ENCODE measurements at regions not wholly inside any gene's neighbourhood (a gene's known extent, or its start where the extent isn't known, plus 50 kb on each side); places are given as distances from the start of the nearest gene placed in this dataset.

GRCh38 chr3:73694983-73695757, 70.4 kb upstream of the PDZRN3 start:
- TF ChIP-seq CTCF (IDR thresholded peaks at IDR 0.05; ENCODE audit: low read depth, low read length, missing control alignments), result no peak
- in situ Hi-C loops (cut with HindIII; ENCODE audit: low pct_ligation_motif_present, low sequenced_read_pairs), result no loop called here
- DNase-seq, result no peak
- no peaks in the 10 kb centered on the region for H3K36me3 ChIP-seq (replicated peaks)
- H3K27ac ChIP-seq, result no peak overlapping the region
- H3K27me3 ChIP-seq (replicated peaks), result no peaks in the 10 kb centered on the region
- H3K4me3 ChIP-seq (ENCODE audit: low read depth, low read length), result no peak overlapping the region

- no peak overlapping the region for H3K4me3 ChIP-seq (ENCODE audit: low read depth, low read length)
- in situ Hi-C loops (cut with HindIII; ENCODE audit: low pct_ligation_motif_present, low sequenced_read_pairs), result no loop called here
- no peak for DNase-seq
- no peak for TF ChIP-seq CTCF (IDR thresholded peaks at IDR 0.05; ENCODE audit: low read depth, low read length, missing control alignments)
- H3K27me3 ChIP-seq (replicated peaks), result no peaks in the 10 kb centered on the region
- no peak overlapping the region for H3K27ac ChIP-seq
- H3K36me3 ChIP-seq (replicated peaks), result no peaks in the 10 kb centered on the region
These were observed 62.6 kb upstream of the PDZRN3 start for GRCh38 chr3:73687106-73688004.

DNA sequence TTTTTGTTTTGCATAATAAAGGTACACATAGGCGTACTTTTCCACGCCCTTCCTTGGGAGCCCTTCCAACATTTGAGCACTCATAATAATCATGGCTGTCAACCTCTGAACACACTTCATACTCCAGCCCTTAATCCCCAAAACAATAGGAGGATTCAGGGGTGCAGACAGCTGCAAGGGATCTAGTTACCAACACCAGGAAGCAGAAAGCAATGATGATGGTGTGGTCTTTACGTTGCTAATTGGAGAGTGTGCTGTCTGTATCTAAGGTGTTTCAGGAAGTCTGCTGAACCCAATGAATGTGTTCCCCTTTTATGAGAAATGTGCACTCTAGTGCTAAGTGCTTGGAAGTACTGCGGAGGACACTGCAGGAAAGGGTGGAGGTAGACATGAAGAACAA, 60.3 kb upstream of the PDZRN3 start:
- H3K36me3 ChIP-seq (replicated peaks), result no peaks in the 10 kb centered on the region
- no peaks in the 10 kb centered on the region for H3K27me3 ChIP-seq (replicated peaks)
- TF ChIP-seq CTCF (IDR thresholded peaks at IDR 0.05; ENCODE audit: low read depth, low read length, missing control alignments), result no peak
- in situ Hi-C loops (cut with HindIII; ENCODE audit: low pct_ligation_motif_present, low sequenced_read_pairs), result no loop called here
- no peak overlapping the region for H3K4me3 ChIP-seq (ENCODE audit: low read depth, low read length)
- H3K27ac ChIP-seq, result no peak overlapping the region
- DNase-seq, result no peak

- no peak overlapping the region for H3K4me3 ChIP-seq (ENCODE audit: low read depth, low read length)
- H3K27ac ChIP-seq, result no peak overlapping the region
- in situ Hi-C loops (cut with HindIII; ENCODE audit: low pct_ligation_motif_present, low sequenced_read_pairs), result no loop called here
- no peak for DNase-seq
- no peaks in the 10 kb centered on the region for H3K36me3 ChIP-seq (replicated peaks)
- H3K27me3 ChIP-seq (replicated peaks), result no peaks in the 10 kb centered on the region
- no peak for TF ChIP-seq CTCF (IDR thresholded peaks at IDR 0.05; ENCODE audit: low read depth, low read length, missing control alignments)
These were observed 59.0 kb upstream of the PDZRN3 start for GRCh38 chr3:73683706-73684105.

DNA sequence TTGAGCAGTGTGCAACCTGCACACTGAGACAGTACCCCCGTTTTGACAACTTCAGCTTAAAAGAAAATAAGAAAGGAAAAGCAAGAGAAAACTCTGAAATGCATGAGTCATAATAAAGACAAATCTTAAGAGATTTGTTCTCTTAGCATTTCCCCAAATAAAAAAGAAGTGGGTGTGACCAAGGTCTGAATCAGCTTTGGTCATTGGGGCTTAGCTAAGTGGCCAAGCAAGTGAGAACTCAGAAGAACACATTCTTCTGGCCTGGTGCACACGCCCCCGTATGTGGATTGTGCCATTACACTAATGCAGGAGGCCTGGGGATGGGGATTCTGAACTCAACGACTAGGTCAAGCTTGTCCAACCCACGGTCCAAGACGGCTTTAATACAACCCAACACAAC, 56.9 kb upstream of the PDZRN3 start:
- H3K36me3 ChIP-seq (replicated peaks), result no peaks in the 10 kb centered on the region
- H3K27ac ChIP-seq, result no peak overlapping the region
- no peak for TF ChIP-seq CTCF (IDR thresholded peaks at IDR 0.05; ENCODE audit: low read depth, low read length, missing control alignments)
- DNase-seq, result peak; percentile 61
- in situ Hi-C loops (cut with HindIII; ENCODE audit: low pct_ligation_motif_present, low sequenced_read_pairs), result no loop called here
- no peak overlapping the region for H3K4me3 ChIP-seq (ENCODE audit: low read depth, low read length)
- no peaks in the 10 kb centered on the region for H3K27me3 ChIP-seq (replicated peaks)

All from brain microvascular endothelial cell (primary cell).